ENCODE measurements at regions not wholly inside any gene's neighbourhood (a gene's known extent, or its start where the extent isn't known, plus 50 kb on each side); places are given as distances from the start of the nearest gene placed in this dataset.

GRCh38 chr10:85175635-85176034, 847.2 kb downstream of the CCSER2 start:
- TF ChIP-seq NFRKB (IDR thresholded peaks at IDR 0.05) (no peak), SP1 (IDR thresholded peaks at IDR 0.05) (no peak), ARNT (IDR thresholded peaks at IDR 0.05) (no peak), SUZ12 (IDR thresholded peaks at IDR 0.05) (no peak), ZNF384 (IDR thresholded peaks at IDR 0.05) (no peak), FOXM1 (IDR thresholded peaks at IDR 0.05; ENCODE audit: borderline replicate concordance) (no peak), FOXA1 (IDR thresholded peaks at IDR 0.05) (no peak)
- TF ChIP-seq, protein P1, sequence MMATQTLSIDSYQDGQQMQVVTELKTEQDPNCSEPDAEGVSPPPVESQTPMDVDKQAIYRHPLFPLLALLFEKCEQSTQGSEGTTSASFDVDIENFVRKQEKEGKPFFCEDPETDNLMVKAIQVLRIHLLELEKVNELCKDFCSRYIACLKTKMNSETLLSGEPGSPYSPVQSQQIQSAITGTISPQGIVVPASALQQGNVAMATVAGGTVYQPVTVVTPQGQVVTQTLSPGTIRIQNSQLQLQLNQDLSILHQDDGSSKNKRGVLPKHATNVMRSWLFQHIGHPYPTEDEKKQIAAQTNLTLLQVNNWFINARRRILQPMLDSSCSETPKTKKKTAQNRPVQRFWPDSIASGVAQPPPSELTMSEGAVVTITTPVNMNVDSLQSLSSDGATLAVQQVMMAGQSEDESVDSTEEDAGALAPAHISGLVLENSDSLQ (IDR thresholded peaks at IDR 0.05), result no peak

All from HEK293T (cell line).